Stimulated activated CD8-positive, alpha-beta memory T cell treated with anti-CD3 and anti-CD28 coated beads, Interleukin-15, amount 100 ng/mL, for 24 hours (primary cell): ENCODE measurements at regions not wholly inside any gene's neighbourhood (a gene's known extent, or its start where the extent isn't known, plus 50 kb on each side); places are given as distances from the start of the nearest gene placed in this dataset.
"Not testable (repeated sequence)": the region's sequence is repeated elsewhere in the genome, so short reads cannot be mapped to it uniquely, and the experiment has no call there.

ENCODE experiments used
- DNase-seq: peaks from one replicate; pipeline ENCODE4 v3.0.0-alpha.2; 2020; ENCODE audit warnings: low read depth

- no peak for DNase-seq
Observed at GRCh38 chr1:38667626-38668025, 191.9 kb downstream of the RRAGC start.

GRCh38 chr1:38662126-38662525 lies 197.4 kb downstream of the RRAGC start:
- no peak for DNase-seq

GRCh38 chr1:38658883-38659282 lies 200.7 kb downstream of the RRAGC start:
- no peak for DNase-seq

GRCh38 chr1:38657873-38658272 lies 201.7 kb downstream of the RRAGC start:
- no peak for DNase-seq

GRCh38 chr1:38657207-38657840 lies 202.2 kb downstream of the RRAGC start:
- no peak for DNase-seq

GRCh38 chr1:38656726-38657125 lies 202.8 kb downstream of the RRAGC start:
- DNase-seq: no peak

GRCh38 chr1:38652217-38652616 lies 207.4 kb downstream of the RRAGC start:
- DNase-seq: no peak

GRCh38 chr1:38651669-38652068 lies 207.9 kb downstream of the RRAGC start:
- no peak for DNase-seq

GRCh38 chr1:38648417-38648816 lies 211.2 kb downstream of the RRAGC start:
- no peak for DNase-seq

- DNase-seq: not testable (repeated sequence)
Observed at GRCh38 chr1:38647341-38647740, 212.2 kb downstream of the RRAGC start.

- DNase-seq: no peak
Observed at GRCh38 chr1:38644092-38644491, 215.5 kb downstream of the RRAGC start.

GRCh38 chr1:38641661-38642060 lies 217.9 kb downstream of the RRAGC start:
- no peak for DNase-seq

GRCh38 chr1:38640371-38640770 lies 219.2 kb downstream of the RRAGC start:
- DNase-seq: no peak

GRCh38 chr1:38628241-38628640 lies 231.3 kb downstream of the RRAGC start:
- DNase-seq: no peak

- no peak for DNase-seq
Observed at GRCh38 chr1:38625939-38626338, 233.6 kb downstream of the RRAGC start.

GRCh38 chr1:38624336-38625039 lies 235.1 kb downstream of the RRAGC start:
- DNase-seq: no peak

GRCh38 chr1:38623529-38623928 lies 236.0 kb downstream of the RRAGC start:
- DNase-seq: no peak

- no peak for DNase-seq
Observed at GRCh38 chr1:38622197-38622596, 237.4 kb downstream of the RRAGC start.

GRCh38 chr1:38616846-38617245 lies 242.7 kb downstream of the RRAGC start:
- no peak for DNase-seq

GRCh38 chr1:38615680-38616079 lies 243.9 kb downstream of the RRAGC start:
- DNase-seq: no peak

- no peak for DNase-seq
Observed at GRCh38 chr1:38614861-38615260, 244.7 kb downstream of the RRAGC start.

GRCh38 chr1:38613996-38614395 lies 245.6 kb downstream of the RRAGC start:
- DNase-seq: no peak

- no peak for DNase-seq
Observed at GRCh38 chr1:38612951-38613350, 246.6 kb downstream of the RRAGC start.

- DNase-seq: no peak
Observed at GRCh38 chr1:38611664-38612211, 247.8 kb downstream of the RRAGC start.
